CD4-positive, alpha-beta memory T cell (primary cell): ENCODE measurements at regions not wholly inside any gene's neighbourhood (a gene's known extent, or its start where the extent isn't known, plus 50 kb on each side); places are given as distances from the start of the nearest gene placed in this dataset.
"Not testable (repeated sequence)": the region's sequence is repeated elsewhere in the genome, so short reads cannot be mapped to it uniquely, and the experiment has no call there.

Source experiments
- CTCF ChIA-PET: fragments of 350-600 bp; sonication (Branson Sonifier 250); formaldehyde crosslinking; loops from one replicate; lab custom pipeline; 2021; ENCODE audit warnings: inconsistent platforms; ENCODE audit not compliant: partially characterized antibody; lab: Charles Lee
- POLR2A ChIA-PET: fragments of 350-600 bp; sonication (Branson Sonifier 250); formaldehyde crosslinking; loops from one replicate; lab custom pipeline; 2021; ENCODE audit not compliant: partially characterized antibody; lab: Charles Lee
- DNase-seq, 5 donors: peaks; one replicate each; pipeline versions ENCODE4 v3.0.0 to v3.0.0-alpha.2; 2020 to 2022; ENCODE audit warnings: mixed read lengths in 1 of 5
- H3K27ac ChIP-seq: one replicate; pipeline ENCODE4 v1.7.0; 2013; ENCODE audit warnings: low read depth, low read length
- H3K27me3 ChIP-seq: 2 replicates; pipeline ENCODE4 v1.7.0; 2013; ENCODE audit warnings: mild to moderate bottlenecking, low read length, moderate library complexity; ENCODE audit not compliant: insufficient read depth
- H3K36me3 ChIP-seq: 2 replicates; pipeline ENCODE4 v1.7.0; 2013; ENCODE audit warnings: mild to moderate bottlenecking, low read length, moderate library complexity; ENCODE audit not compliant: insufficient read depth
- H3K4me1 ChIP-seq: 2 replicates; pipeline ENCODE4 v1.7.0; 2013; ENCODE audit warnings: mild to moderate bottlenecking, low read length, moderate library complexity; ENCODE audit not compliant: insufficient read depth
- H3K4me3 ChIP-seq, 2 donors: one replicate each; pipeline ENCODE4 v1.7.0; 2013; ENCODE audit warnings: low read length in 2 of 2, mild to moderate bottlenecking in 1 of 2
- H3K9me3 ChIP-seq, 2 donors: one replicate each; pipeline ENCODE4 v1.7.0; 2013; ENCODE audit warnings: low read length in 2 of 2, control low read depth in 1 of 2; ENCODE audit not compliant: control insufficient read depth in 1 of 2
- H3K27ac Mint-ChIP-seq, 7 donors: one replicate each; pipeline ENCODE4 v1.8.0; 2020 to 2021; ENCODE audit warnings: mixed read lengths in 7 of 7, mild to moderate bottlenecking in 6 of 7, inconsistent platforms in 3 of 7, moderate library complexity in 3 of 7
- H3K27me3 Mint-ChIP-seq, 2 donors: one replicate each; pipeline ENCODE4 v1.8.0; 2020 to 2021; ENCODE audit warnings: mixed read lengths in 2 of 2
- H3K36me3 Mint-ChIP-seq, 2 donors: one replicate each; pipeline ENCODE4 v1.8.0; 2020 to 2021; ENCODE audit warnings: mixed read lengths in 2 of 2, inconsistent platforms in 1 of 2, mild to moderate bottlenecking in 1 of 2
- H3K4me1 Mint-ChIP-seq, 4 donors: one replicate each; pipeline ENCODE4 v1.8.0; 2020 to 2021; ENCODE audit warnings: mixed read lengths in 4 of 4, mild to moderate bottlenecking in 1 of 4
- H3K4me3 Mint-ChIP-seq, 8 donors: one replicate each; pipeline ENCODE4 v1.8.0; 2020 to 2021; ENCODE audit warnings: mixed read lengths in 8 of 8, mild to moderate bottlenecking in 7 of 8, moderate library complexity in 6 of 8, inconsistent platforms in 3 of 8
- H3K9me3 Mint-ChIP-seq, 8 donors: one replicate each; pipeline ENCODE4 v1.8.0; 2020 to 2021; ENCODE audit warnings: mixed read lengths in 8 of 8, mild to moderate bottlenecking in 5 of 8, inconsistent platforms in 3 of 8, moderate library complexity in 1 of 8
- intact Hi-C: fragments of 100-400 bp; cut with micrococcal nuclease; formaldehyde crosslinking; loops from one replicate; pipeline ENCODE4 v1.15.1; 2023

GRCh38 chr7:75201606-75202079, 109.3 kb downstream of the GTF2IRD2B start:
- H3K9me3 Mint-ChIP-seq, H3K9me3 ChIP-seq, H3K4me3 ChIP-seq, POLR2A ChIA-PET, H3K27ac Mint-ChIP-seq, H3K36me3 Mint-ChIP-seq, H3K4me1 Mint-ChIP-seq, H3K4me1 ChIP-seq, H3K27ac ChIP-seq, H3K4me3 Mint-ChIP-seq, H3K27me3 Mint-ChIP-seq, DNase-seq, CTCF ChIA-PET, H3K27me3 ChIP-seq, H3K36me3 ChIP-seq, intact Hi-C loops: not testable (repeated sequence)

- H3K4me3 ChIP-seq, CTCF ChIA-PET, H3K36me3 Mint-ChIP-seq, intact Hi-C loops, H3K9me3 Mint-ChIP-seq, H3K4me3 Mint-ChIP-seq, H3K27me3 Mint-ChIP-seq, POLR2A ChIA-PET, H3K27ac ChIP-seq, H3K4me1 Mint-ChIP-seq, H3K27ac Mint-ChIP-seq, DNase-seq, H3K27me3 ChIP-seq, H3K4me1 ChIP-seq, H3K36me3 ChIP-seq, H3K9me3 ChIP-seq: not testable (repeated sequence)
Observed at GRCh38 chr7:75205367-75206085, 113.1 kb downstream of the GTF2IRD2B start.

GRCh38 chr7:75215460-75215859, 123.1 kb downstream of the GTF2IRD2B start:
- H3K9me3 Mint-ChIP-seq, H3K27me3 Mint-ChIP-seq, H3K36me3 ChIP-seq, H3K4me3 Mint-ChIP-seq, POLR2A ChIA-PET, H3K4me3 ChIP-seq, DNase-seq, H3K9me3 ChIP-seq, H3K36me3 Mint-ChIP-seq, H3K27ac ChIP-seq, intact Hi-C loops, H3K27ac Mint-ChIP-seq, H3K4me1 Mint-ChIP-seq, CTCF ChIA-PET, H3K4me1 ChIP-seq, H3K27me3 ChIP-seq: not testable (repeated sequence)

GRCh38 chr7:75216963-75217362, 124.6 kb downstream of the GTF2IRD2B start:
- H3K27me3 Mint-ChIP-seq, H3K4me3 Mint-ChIP-seq, intact Hi-C loops, CTCF ChIA-PET, H3K27ac ChIP-seq, H3K9me3 ChIP-seq, H3K4me1 ChIP-seq, H3K36me3 Mint-ChIP-seq, H3K4me3 ChIP-seq, H3K27ac Mint-ChIP-seq, POLR2A ChIA-PET, H3K9me3 Mint-ChIP-seq, DNase-seq, H3K27me3 ChIP-seq, H3K36me3 ChIP-seq, H3K4me1 Mint-ChIP-seq: not testable (repeated sequence)

- H3K9me3 Mint-ChIP-seq, DNase-seq, POLR2A ChIA-PET, H3K36me3 Mint-ChIP-seq, H3K27me3 ChIP-seq, H3K27ac Mint-ChIP-seq, H3K27ac ChIP-seq, intact Hi-C loops, H3K4me3 Mint-ChIP-seq, CTCF ChIA-PET, H3K27me3 Mint-ChIP-seq, H3K36me3 ChIP-seq, H3K9me3 ChIP-seq, H3K4me1 Mint-ChIP-seq, H3K4me3 ChIP-seq, H3K4me1 ChIP-seq: not testable (repeated sequence)
Observed at GRCh38 chr7:75226102-75226501, 133.7 kb downstream of the GTF2IRD2B start.

GRCh38 chr7:75229558-75229957, 137.2 kb downstream of the GTF2IRD2B start:
- H3K36me3 ChIP-seq, POLR2A ChIA-PET, H3K36me3 Mint-ChIP-seq, H3K9me3 ChIP-seq, DNase-seq, H3K4me1 Mint-ChIP-seq, H3K4me3 Mint-ChIP-seq, H3K27me3 ChIP-seq, intact Hi-C loops, H3K27ac Mint-ChIP-seq, H3K27me3 Mint-ChIP-seq, CTCF ChIA-PET, H3K9me3 Mint-ChIP-seq, H3K27ac ChIP-seq, H3K4me1 ChIP-seq, H3K4me3 ChIP-seq: not testable (repeated sequence)

- H3K27me3 Mint-ChIP-seq, H3K9me3 ChIP-seq, H3K36me3 ChIP-seq, POLR2A ChIA-PET, H3K4me1 ChIP-seq, H3K4me1 Mint-ChIP-seq, H3K4me3 ChIP-seq, CTCF ChIA-PET, H3K27me3 ChIP-seq, intact Hi-C loops, H3K27ac ChIP-seq, H3K4me3 Mint-ChIP-seq, H3K27ac Mint-ChIP-seq, DNase-seq, H3K36me3 Mint-ChIP-seq, H3K9me3 Mint-ChIP-seq: not testable (repeated sequence)
Observed at GRCh38 chr7:75230558-75230957, 138.2 kb downstream of the GTF2IRD2B start.
